HG02588 (cell line): ENCODE measurements at regions not wholly inside any gene's neighbourhood (a gene's known extent, or its start where the extent isn't known, plus 50 kb on each side); places are given as distances from the start of the nearest gene placed in this dataset.
"Not testable (repeated sequence)": the region's sequence is repeated elsewhere in the genome, so short reads cannot be mapped to it uniquely, and the experiment has no call there.

Experiments
- ATAC-seq: cut with Tn5 transposase; IDR thresholded peaks from one replicate; pipeline ENCODE4 v1.9.1; 2021; ENCODE audit warnings: mild to moderate bottlenecking, moderate library complexity; ENCODE audit not compliant: unreplicated experiment

GRCh38 chr6:71681234-71681867, 205.0 kb upstream of the RIMS1 start:
- ATAC-seq: no peak

- ATAC-seq: not testable (repeated sequence)
Observed at GRCh38 chr6:71686021-71686677, 200.2 kb upstream of the RIMS1 start.

GRCh38 chr6:71698702-71699101, 187.6 kb upstream of the RIMS1 start:
- ATAC-seq: no peak

- peak; percentile 65 for ATAC-seq
Observed at GRCh38 chr6:71706523-71706922, 179.8 kb upstream of the RIMS1 start.

GRCh38 chr6:71707059-71707458, 179.3 kb upstream of the RIMS1 start:
- ATAC-seq: no peak

- ATAC-seq: no peak
Observed at GRCh38 chr6:71720705-71721104, 165.6 kb upstream of the RIMS1 start.

DNA sequence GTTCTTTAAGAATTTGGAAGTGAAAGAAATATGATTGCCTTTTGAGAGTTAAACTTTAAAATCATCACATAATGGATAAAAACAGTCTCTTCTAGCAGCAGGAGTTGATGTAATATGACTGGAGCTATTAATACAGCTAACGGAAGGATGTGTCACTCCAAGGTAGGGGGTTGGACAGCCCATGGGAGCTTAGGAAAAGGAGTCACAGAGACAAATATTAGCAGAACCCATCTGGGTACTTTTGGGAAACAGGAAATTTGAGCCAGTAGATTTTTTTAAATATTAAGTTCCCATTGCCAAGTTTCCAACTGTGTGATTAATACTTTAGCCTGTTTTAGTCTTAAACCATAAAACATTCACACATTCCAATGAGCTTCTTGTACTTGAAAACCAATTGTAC, 164.7 kb upstream of the RIMS1 start:
- no peak for ATAC-seq

DNA sequence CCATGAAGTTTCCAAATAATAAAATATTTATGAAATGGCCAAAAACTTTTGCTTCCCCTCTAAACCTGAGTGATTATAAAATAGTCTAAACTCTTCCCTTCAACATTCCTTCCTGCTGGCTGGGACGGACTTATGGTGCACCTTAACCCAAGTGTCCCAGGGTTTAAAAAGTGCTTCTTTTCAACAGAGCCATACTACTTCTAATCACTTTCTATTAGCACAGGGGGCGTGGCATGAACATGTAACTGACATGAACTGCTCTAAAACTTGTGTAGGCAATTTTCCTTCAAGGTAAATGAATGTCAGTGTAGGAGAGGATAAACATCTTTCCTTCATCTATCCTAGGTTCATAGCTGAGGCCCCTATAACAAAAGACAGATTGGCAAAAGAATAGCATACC, 163.6 kb upstream of the RIMS1 start:
- ATAC-seq: no peak

- ATAC-seq: no peak
Observed at GRCh38 chr6:71724456-71725125, 161.8 kb upstream of the RIMS1 start.

- no peak for ATAC-seq
Observed at GRCh38 chr6:71725126-71725470, 161.3 kb upstream of the RIMS1 start.

- ATAC-seq: no peak
Observed at GRCh38 chr6:71726121-71726520, 160.2 kb upstream of the RIMS1 start.

DNA sequence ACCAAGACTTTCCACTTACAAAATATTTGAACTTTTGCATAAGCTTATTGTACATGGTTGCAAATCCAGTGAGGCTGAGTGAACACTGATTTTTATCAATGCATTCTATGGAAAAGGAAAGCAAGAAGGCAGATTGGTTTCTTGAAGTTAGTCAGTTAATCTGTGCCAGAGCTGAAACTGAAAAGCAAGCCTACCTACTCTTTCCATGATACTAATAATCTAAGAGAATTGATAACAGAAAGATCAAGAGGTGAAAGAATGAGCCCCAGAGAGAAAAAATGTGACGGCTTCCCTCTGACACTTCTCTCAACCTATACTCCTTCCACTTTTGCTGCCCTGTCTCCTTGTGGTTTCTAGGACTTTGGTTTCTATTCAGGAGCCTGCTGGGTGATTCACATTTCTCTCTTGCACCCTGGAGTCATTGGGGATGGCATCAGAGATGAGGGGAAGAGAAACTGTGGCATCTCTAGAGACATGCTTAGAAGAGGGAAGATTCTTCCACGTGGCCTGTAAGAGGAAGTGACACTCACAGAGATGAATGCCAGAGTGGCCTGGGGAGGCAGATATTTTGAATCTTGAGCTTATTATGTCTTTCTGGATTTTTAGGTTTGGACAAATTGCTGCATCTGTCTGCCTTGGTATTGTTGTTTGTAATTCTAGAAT, 158.6 kb upstream of the RIMS1 start:
- ATAC-seq: peak; percentile 94

GRCh38 chr6:71730284-71730683, 156.1 kb upstream of the RIMS1 start:
- ATAC-seq: no peak

DNA sequence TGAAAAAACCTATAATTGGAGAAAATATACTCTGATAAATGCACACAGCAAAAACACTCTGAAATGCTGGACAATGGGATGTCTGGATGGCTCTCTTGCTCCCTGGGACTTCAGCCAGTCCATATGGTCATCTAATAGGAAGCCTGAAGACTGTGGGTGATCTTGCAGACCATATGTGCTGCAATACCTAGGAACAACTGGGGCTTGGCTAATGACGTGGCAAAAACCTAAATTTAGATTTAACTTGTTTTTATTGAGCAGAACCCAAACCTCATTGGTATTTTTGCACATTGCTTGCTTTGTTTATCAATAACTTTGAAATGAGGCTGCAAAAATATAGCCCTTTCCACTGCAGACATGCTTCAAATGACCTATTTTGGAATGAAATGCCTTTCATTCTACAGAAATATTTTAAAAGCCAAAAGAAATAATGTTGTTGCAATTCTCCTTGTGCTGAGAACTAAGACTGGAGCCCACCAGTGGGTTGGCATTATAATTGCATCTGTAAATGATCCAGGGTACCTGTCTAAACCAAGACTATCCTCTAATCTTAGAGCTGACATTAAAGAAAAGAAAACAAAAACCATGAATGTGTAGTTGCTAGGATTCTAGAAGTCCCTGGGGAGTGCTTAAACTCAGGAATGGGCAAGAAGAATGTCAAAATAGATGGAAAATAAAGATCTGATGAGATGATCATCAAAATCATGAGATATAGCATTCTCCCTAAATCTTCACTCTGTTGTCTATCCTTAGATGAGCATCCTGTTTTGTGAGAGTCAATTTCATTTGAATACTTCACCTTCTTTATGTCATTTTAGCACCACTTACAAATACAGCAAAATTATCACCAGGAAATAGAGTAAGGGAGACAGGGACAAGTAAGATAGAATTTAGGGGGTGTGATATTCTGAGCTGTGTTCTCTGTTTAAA, 152.1 kb upstream of the RIMS1 start:
- ATAC-seq: no peak

GRCh38 chr6:71737953-71738352, 148.4 kb upstream of the RIMS1 start:
- ATAC-seq: no peak

GRCh38 chr6:71745525-71745924, 140.8 kb upstream of the RIMS1 start:
- ATAC-seq: no peak

DNA sequence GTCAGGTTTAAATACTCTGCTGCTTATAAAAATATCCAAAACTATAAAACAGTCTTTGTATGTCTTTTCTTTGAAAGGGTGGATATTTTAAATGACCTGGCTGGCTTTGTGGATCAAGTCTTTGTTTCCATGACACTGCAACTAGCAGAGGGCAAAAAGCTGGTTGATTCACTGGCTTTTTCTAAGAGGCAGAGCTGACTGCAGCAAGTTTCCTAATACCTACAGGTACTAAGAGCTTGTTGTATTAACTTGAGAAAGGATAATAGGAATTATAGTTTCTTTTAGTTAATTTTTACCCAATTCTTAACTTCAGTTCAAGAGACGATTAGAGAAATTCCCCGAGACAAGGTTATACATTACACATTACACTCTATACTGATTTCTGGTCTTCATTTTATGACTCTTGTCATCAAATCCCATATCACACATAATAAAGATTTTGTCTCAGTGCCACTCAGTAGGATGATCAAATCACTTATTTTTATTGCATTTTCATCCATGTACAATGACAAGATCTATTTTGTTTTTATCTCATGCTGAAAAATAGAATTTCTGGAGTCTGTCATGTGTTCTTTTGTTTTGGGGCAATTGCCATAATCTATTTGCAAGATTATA, 120.1 kb upstream of the RIMS1 start:
- no peak for ATAC-seq

DNA sequence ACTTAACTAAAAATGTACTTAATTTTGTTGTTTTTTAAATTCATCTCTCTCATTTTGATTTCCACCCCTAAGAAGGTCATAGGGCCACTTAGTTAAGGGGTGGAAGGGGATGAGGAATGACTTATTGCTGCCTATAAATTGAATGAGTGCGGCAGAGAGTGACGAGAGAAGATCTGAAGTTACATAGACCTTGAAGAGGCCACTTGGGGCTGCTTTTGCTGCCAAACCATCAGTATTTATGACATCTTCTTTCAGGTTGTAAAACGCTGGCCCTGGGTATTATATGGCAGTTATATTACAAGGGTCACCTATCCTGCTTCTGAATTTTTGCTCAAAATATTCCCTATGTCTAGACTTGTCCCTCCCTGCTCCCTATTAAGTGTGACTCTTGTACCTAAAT, 119.6 kb upstream of the RIMS1 start:
- ATAC-seq: no peak

GRCh38 chr6:71768356-71768755, 118.0 kb upstream of the RIMS1 start:
- ATAC-seq: no peak

- no peak for ATAC-seq
Observed at GRCh38 chr6:71808865-71809264, 77.5 kb upstream of the RIMS1 start.
